Heart left ventricle (tissue), 16 donors: ENCODE measurements at regions not wholly inside any gene's neighbourhood (a gene's known extent, or its start where the extent isn't known, plus 50 kb on each side); places are given as distances from the start of the nearest gene placed in this dataset.
A peak's percentile ranks its signal among the peaks of the same experiment; 100 is the strongest.

Experiments used
- ATAC-seq, 4 donors: fragments of 200-7000 bp; cut with Tn5 transposase; one replicate each; pipeline ENCODE4 v1.9.1; 2020 to 2022; ENCODE audit warnings: moderate library complexity in 4 of 4, mild to moderate bottlenecking in 3 of 4, moderate number of reproducible peaks in 1 of 4
- DNase-seq, 5 donors: peaks; one replicate each; pipeline ENCODE4 v3.0.0-alpha.2; 2020
- H3K27ac ChIP-seq, 12 donors: fragments of 200-600 bp; sonication (generic) in 4 of 12; one replicate each; pipeline versions ENCODE4 v1.5.0 to v1.8.0; 2016 to 2022; ENCODE audit warnings: mild to moderate bottlenecking in 2 of 12
- H3K27me3 ChIP-seq, 9 donors: fragments of 200-600 bp; sonication (generic) in 2 of 9; one replicate each; pipeline versions ENCODE4 v1.5.1 to v1.8.0; 2016 to 2022; ENCODE audit warnings: mild to moderate bottlenecking in 3 of 9
- H3K36me3 ChIP-seq, 9 donors: fragments of 200-600 bp; sonication (generic) in 2 of 9; one replicate each; pipeline versions ENCODE4 v1.5.0 to v1.8.0; 2018 to 2022; ENCODE audit warnings: mild to moderate bottlenecking in 2 of 9
- H3K4me1 ChIP-seq, 12 donors: fragments of 200-600 bp; sonication (generic) in 4 of 12; one replicate each; pipeline versions ENCODE4 v1.5.0 to v1.8.0; 2016 to 2022; ENCODE audit warnings: mild to moderate bottlenecking in 3 of 12
- H3K4me3 ChIP-seq, 12 donors: fragments of 200-600 bp; sonication (generic) in 4 of 12; one replicate each; pipeline versions ENCODE4 v1.5.0 to v1.8.0; 2017 to 2022; ENCODE audit warnings: mild to moderate bottlenecking in 9 of 12, moderate library complexity in 4 of 12
- H3K9me3 ChIP-seq, 12 donors: fragments of 200-600 bp; sonication (generic) in 4 of 12; one replicate each; pipeline versions ENCODE4 v1.5.0 to v1.8.0; 2016 to 2022; ENCODE audit warnings: mild to moderate bottlenecking in 1 of 12
- POLR2A ChIP-seq, 2 donors: fragments of 450-650 bp; IDR thresholded peaks; one replicate each; pipeline ENCODE4 v1.6.1; 2017; ENCODE audit warnings: antibody characterized with exemption in 2 of 2, mild to moderate bottlenecking in 2 of 2, moderate library complexity in 2 of 2
- WGBS, 4 donors: extraction: QIAGEN DNeasy Blood & Tissue Kit in 2 of 4; methylation state at CpG; one replicate each; pipeline versions ENCODE4 v1.1.5 to v1.1.7; 2013 to 2018; 5-methylcytosine and 5-hydroxymethylcytosine counted together
- intact Hi-C, 10 donors: fragments of 100-400 bp; cut with DNase I; formaldehyde crosslinking; loops; one replicate each; pipeline versions ENCODE4 v1.11.1 to v1.14.2; 2022
- TF ChIP-seq, protein P1 (sequence below), 12 donors: fragments of 200-600 bp; sonication (generic) in 4 of 12; IDR thresholded peaks; one replicate each; pipeline versions ENCODE4 v1.5.0 to v1.8.0; 2018 to 2022; ENCODE audit warnings: antibody characterized with exemption in 12 of 12, mild to moderate bottlenecking in 5 of 12
- donor health status: ischemic (EF 13 %, LVEDD 7.1; RV severe dilation, severe dysfunction).
- donor health status: healthy with polysubstance abuse.
- donor health status: DM: no; HTN: yes; CAD: no.
- donor health status: DM: no; HTN: no; CAD: no.
- donor health status: ischemic (EF 25% LVEDD 6.9; RV normal size, moderate dysfunction).
- donor health status: ischemic (EF 25% LVEDD 5.7; RV mildly dilated, moderate dysfunction).
- donor health status: healthy.
- donor health status: DM: yes; HTN: yes; CAD: no.
- donor health status: ischemic (EF 35%, LVEDD 5.7; RV mildly dilated, moderate dysfunction).
- donor health status: nonischemic (EF 11% LVEDD 7.7; RV severe dilation, severe dysfunction).
- donor health status: DM: yes; HTN: yes; CAD: no.
- donor health status: PGD.
- donor health status: ischemic (EF 29% LVEDD 5.4; RV normal size, mild dysfunction).
- donor health status: nonischemic (EF 23%, LVEDD 6.1; RV moderate dilation, normal function).

DNA sequence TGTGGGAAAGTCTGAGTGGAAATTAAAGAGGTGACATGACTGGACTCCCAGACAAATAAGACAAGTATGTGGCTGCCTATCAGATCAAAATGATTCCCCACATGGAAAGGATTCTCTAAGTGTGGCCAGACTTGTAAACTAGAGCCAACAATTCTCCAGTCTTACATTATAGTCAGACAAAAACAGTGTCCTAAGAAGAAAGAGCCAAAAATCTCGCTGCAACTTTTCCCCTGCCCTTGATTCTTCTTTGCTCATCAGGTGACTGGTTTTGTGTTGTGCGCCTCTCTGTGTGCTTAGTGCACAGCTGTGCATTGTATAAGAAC lies 164.2 kb upstream of the TARS1 start:
- Histone ChIP-seq H3K4me3 (no peak overlapping the region), H3K27ac (no peak overlapping the region), H3K27me3 (no peaks in the 10 kb centered on the region), H3K36me3 (no peaks in the 10 kb centered on the region), H3K9me3 (peaks cover 0 to 4% (median 0%) of the 10 kb centered on the region in 12 donors), H3K4me1 (peaks cover 0 to 18% (median 0%) of the 10 kb centered on the region in 12 donors)
- TF ChIP-seq, protein P1, sequence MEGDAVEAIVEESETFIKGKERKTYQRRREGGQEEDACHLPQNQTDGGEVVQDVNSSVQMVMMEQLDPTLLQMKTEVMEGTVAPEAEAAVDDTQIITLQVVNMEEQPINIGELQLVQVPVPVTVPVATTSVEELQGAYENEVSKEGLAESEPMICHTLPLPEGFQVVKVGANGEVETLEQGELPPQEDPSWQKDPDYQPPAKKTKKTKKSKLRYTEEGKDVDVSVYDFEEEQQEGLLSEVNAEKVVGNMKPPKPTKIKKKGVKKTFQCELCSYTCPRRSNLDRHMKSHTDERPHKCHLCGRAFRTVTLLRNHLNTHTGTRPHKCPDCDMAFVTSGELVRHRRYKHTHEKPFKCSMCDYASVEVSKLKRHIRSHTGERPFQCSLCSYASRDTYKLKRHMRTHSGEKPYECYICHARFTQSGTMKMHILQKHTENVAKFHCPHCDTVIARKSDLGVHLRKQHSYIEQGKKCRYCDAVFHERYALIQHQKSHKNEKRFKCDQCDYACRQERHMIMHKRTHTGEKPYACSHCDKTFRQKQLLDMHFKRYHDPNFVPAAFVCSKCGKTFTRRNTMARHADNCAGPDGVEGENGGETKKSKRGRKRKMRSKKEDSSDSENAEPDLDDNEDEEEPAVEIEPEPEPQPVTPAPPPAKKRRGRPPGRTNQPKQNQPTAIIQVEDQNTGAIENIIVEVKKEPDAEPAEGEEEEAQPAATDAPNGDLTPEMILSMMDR (IDR thresholded peaks at IDR 0.05), result no peak
- TF ChIP-seq POLR2A (IDR thresholded peaks at IDR 0.05), result no peak
- no peak for DNase-seq
- WGBS, 4 donors, result 69 to 80% (median 77%) methylated on average over 2 of the region's 2 CpGs
- ATAC-seq, result no peak
- intact Hi-C loops, result no loop called here

DNA sequence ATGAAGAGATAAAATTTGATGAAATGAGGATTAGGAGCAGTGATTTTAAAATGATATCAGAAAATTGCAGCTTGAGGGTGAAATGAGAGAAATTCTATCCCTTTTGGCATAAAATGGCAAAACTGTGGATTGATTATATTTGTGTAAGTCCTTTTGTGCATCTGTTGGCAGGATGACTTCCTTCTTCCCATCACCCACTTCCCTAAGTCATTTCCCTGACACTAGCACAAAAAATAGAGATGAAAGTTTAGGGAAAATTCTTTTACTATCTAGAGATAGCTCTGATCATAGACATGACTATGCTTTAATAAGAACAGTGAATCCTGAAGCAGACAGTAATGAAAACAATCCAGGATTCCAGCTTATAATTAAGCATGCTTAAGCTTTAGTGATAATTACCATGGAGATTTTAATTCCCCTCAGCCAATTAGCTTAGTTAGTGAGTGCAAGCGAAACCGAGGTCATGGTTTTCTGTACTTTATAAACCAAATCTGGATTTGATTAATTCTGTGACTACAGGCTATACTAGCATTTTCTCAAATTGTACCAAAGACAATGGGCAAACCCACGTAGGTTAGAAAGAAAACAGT lies 163.6 kb upstream of the TARS1 start:
- TF ChIP-seq, protein P1 (IDR thresholded peaks at IDR 0.05), result no peak
- no peak for TF ChIP-seq POLR2A (IDR thresholded peaks at IDR 0.05)
- 75 to 83% (median 79%) methylated on average over 3 of the region's 3 CpGs for WGBS, 4 donors
- Histone ChIP-seq H3K4me1 (peaks cover 0 to 18% (median 0%) of the 10 kb centered on the region in 12 donors), H3K4me3 (no peak overlapping the region), H3K36me3 (no peaks in the 10 kb centered on the region), H3K9me3 (peaks cover 0 to 4% (median 0%) of the 10 kb centered on the region in 12 donors), H3K27ac (no peak overlapping the region), H3K27me3 (no peaks in the 10 kb centered on the region)
- intact Hi-C loops, result no loop called here
- ATAC-seq (no peak), DNase-seq (no peak)

DNA sequence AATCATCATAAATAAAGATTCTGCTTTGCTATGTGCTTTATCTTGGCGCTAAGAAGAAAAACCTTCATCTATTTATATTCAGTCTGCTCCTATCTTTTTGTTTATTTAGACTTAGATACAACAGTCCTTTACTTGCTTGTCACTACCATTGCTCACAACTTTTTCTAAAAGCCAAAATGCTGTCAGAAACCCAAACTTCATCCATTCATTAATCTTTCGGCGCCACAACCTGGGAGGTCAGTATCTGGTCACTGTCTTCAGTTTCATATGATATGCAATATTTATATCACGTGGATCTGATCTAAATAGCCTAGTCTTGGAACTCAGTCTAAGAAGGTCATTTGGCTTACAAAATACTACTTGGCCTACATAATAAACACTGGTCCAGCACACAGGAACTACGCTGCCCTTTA lies 159.3 kb upstream of the TARS1 start:
- Histone ChIP-seq H3K27ac (peak overlapping the region in 1 of 12 donors; percentile 22), H3K4me3 (no peak overlapping the region), H3K36me3 (no peaks in the 10 kb centered on the region), H3K4me1 (peaks cover 0 to 24% (median 4%) of the 10 kb centered on the region in 12 donors), H3K9me3 (peaks cover 0 to 4% (median 0%) of the 10 kb centered on the region in 12 donors), H3K27me3 (no peaks in the 10 kb centered on the region)
- ATAC-seq (no peak), DNase-seq (no peak)
- intact Hi-C loops, result no loop called here
- TF ChIP-seq POLR2A (IDR thresholded peaks at IDR 0.05), result no peak
- TF ChIP-seq, protein P1 (IDR thresholded peaks at IDR 0.05), result no peak
- 52 to 81% (median 65%) methylated on average over 5 of the region's 5 CpGs for WGBS, 4 donors

DNA sequence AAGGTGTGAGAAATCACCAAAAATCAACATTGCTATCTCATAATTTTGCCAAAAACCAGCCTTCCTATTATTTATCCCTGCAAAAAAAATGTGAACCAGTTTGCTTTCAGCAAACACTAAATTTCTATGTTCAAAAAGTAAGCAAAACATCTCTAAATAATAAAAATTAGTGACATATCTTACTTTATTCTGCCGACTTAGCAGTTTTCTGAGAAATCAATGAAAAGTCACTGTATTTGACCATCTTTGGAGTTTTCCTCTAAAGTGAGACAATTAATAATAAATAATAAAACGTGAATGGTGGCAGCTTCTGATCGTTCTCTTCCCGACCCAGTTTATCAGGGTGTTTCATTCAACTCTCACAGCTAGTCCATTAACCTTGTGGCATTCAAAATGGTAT lies 158.6 kb upstream of the TARS1 start:
- intact Hi-C loops, result no loop called here
- 77 to 88% (median 82%) methylated on average over 4 of the region's 4 CpGs for WGBS, 4 donors
- peaks cover 0 to 22% (median 3%) of the 10 kb centered on the region in 12 donors for H3K4me1 ChIP-seq
- no peak for ATAC-seq
- no peaks in the 10 kb centered on the region for H3K27me3 ChIP-seq
- TF ChIP-seq POLR2A (IDR thresholded peaks at IDR 0.05), result no peak
- TF ChIP-seq, protein P1 (IDR thresholded peaks at IDR 0.05), result no peak
- H3K36me3 ChIP-seq, result no peaks in the 10 kb centered on the region
- no peak overlapping the region for H3K27ac ChIP-seq
- peaks cover 0 to 4% (median 0%) of the 10 kb centered on the region in 12 donors for H3K9me3 ChIP-seq
- no peak for DNase-seq
- no peak overlapping the region for H3K4me3 ChIP-seq
